OCI-LY7 (cell line): ENCODE measurements at regions not wholly inside any gene's neighbourhood (a gene's known extent, or its start where the extent isn't known, plus 50 kb on each side); places are given as distances from the start of the nearest gene placed in this dataset.

Experiments
- BruUV-seq: library from RNA; stranded (reverse); fragments of 400-500 nt; replicated peaks from 2 replicates; lab custom pipeline; 2021; lab: Mats Ljungman, UMichigan
- CTCF ChIA-PET: fragments of 300-600 bp; sonication (Branson Sonifier 250); formaldehyde crosslinking; loops from one replicate; lab custom pipeline; 2022; ENCODE audit warnings: antibody characterized with exemption; ENCODE audit not compliant: unreplicated experiment; lab: Charles Lee
- POLR2A ChIA-PET: fragments of 300-600 bp; sonication (Branson Sonifier 250); formaldehyde crosslinking; loops from one replicate; lab custom pipeline; 2022; ENCODE audit warnings: antibody characterized with exemption; lab: Charles Lee
- DNase-seq: peaks from one replicate; pipeline ENCODE4 v3.0.0-alpha.2; 2015; ENCODE audit warnings: low spot score
- H2AFZ ChIP-seq: fragments of 200-600 bp; sonication (generic), shearing (Covaris generic); 2 replicates; pipeline ENCODE4 v1.6.1; 2014; ENCODE audit warnings: mild to moderate bottlenecking, antibody characterized with exemption, low read length, moderate library complexity
- H3K27ac ChIP-seq: fragments of 200-600 bp; sonication (generic); 2 replicates; pipeline ENCODE4 v1.5.1; 2014; ENCODE audit warnings: mixed run types, low read depth, mild to moderate bottlenecking, moderate library complexity, low read length, inconsistent platforms; ENCODE audit not compliant: poor library complexity, severe bottlenecking
- H3K36me3 ChIP-seq: fragments of 200-600 bp; sonication (generic); 2 replicates; pipeline ENCODE4 v1.6.1; 2014; ENCODE audit warnings: mild to moderate bottlenecking, antibody characterized with exemption, low read length, moderate library complexity, mixed read lengths; ENCODE audit not compliant: insufficient read depth
- H3K4me1 ChIP-seq: fragments of 200-600 bp; sonication (generic); 2 replicates; pipeline ENCODE4 v1.5.1; 2014; ENCODE audit warnings: mild to moderate bottlenecking, low read length; ENCODE audit not compliant: insufficient read depth, poor library complexity, severe bottlenecking
- H3K4me2 ChIP-seq: fragments of 200-600 bp; sonication (generic); 2 replicates; pipeline ENCODE4 v1.6.1; 2014; ENCODE audit warnings: mild to moderate bottlenecking, low read length
- H3K4me3 ChIP-seq: fragments of 200-600 bp; sonication (generic); 2 replicates; pipeline ENCODE4 v1.5.1; 2014; ENCODE audit warnings: mild to moderate bottlenecking, low read depth, low read length; ENCODE audit not compliant: poor library complexity, severe bottlenecking
- H3K79me2 ChIP-seq: fragments of 200-600 bp; sonication (generic); 2 replicates; pipeline ENCODE4 v1.6.1; 2016; ENCODE audit warnings: low read depth, mild to moderate bottlenecking, low read length, moderate library complexity, mixed read lengths; ENCODE audit not compliant: insufficient read depth
- H3K9me2 ChIP-seq: fragments of 200-600 bp; sonication (generic); 2 replicates; pipeline ENCODE4 v1.6.1; 2016; ENCODE audit warnings: mild to moderate bottlenecking, low read length, mixed read lengths; ENCODE audit not compliant: insufficient read depth
- H3K9me3 ChIP-seq: fragments of 200-600 bp; sonication (generic); 2 replicates; pipeline ENCODE4 v1.6.1; 2014; ENCODE audit warnings: mild to moderate bottlenecking, mixed run types, low read length, mixed read lengths
- H4K20me1 ChIP-seq: fragments of 200-600 bp; sonication (generic); 2 replicates; pipeline ENCODE4 v1.6.1; 2014; ENCODE audit warnings: mild to moderate bottlenecking, antibody characterized with exemption, low read length, moderate library complexity, mixed read lengths; ENCODE audit not compliant: insufficient read depth
- EZH2phosphoT487 ChIP-seq: fragments of 200-600 bp; sonication (generic); IDR thresholded peaks from 2 replicates; pipeline ENCODE4 v1.6.1; 2018; ENCODE audit warnings: low read depth, borderline replicate concordance, mild to moderate bottlenecking, mixed run types, antibody characterized with exemption, low read length, moderate library complexity, mixed read lengths
- intact Hi-C: fragments of 100-400 bp; cut with micrococcal nuclease; formaldehyde crosslinking; loops from one replicate; pipeline ENCODE4 v1.10.0; 2022; ENCODE audit not compliant: unreplicated experiment
- TF ChIP-seq, protein P1 (sequence below): fragments of 200-600 bp; sonication (generic); conservative IDR thresholded peaks from 2 replicates; pipeline ENCODE4 v1.5.1; 2014; ENCODE audit warnings: mild to moderate bottlenecking, antibody characterized with exemption, low read length, moderate library complexity, mixed read lengths

DNA sequence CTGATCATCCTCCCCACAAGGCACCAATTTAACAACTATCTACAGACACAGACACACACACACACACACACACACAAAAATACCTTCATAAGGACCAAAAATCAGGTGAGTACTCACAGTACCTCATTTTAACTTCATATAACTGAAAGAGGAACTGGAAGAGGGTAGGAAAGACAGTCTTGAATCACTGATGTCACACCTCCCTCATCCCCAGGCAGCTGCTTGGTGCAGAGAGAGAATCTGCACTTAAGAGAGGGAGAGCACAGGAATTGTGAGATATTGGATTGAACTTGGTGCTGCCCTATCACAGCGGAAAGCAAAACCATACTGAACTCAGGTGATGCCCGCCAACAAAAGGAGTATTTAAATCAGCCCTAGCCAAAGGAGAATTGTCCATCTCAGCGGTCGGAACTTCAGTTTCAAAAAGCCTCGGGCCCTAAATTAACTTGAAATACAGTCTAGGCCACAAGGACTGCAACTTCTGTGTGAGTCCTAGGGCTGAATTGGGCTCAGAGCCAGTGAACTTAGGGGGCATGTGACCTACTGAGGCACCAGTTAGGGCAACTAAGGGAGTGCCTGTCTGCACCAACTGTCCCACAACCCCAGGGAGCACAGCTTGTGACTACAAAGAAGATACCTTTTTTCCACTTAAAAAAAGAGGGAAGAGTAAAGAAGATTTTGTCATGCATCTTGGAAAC is 211.1 kb downstream of the LRATD1 start:
- Histone ChIP-seq H3K9me3 (no peaks in the 10 kb centered on the region), H3K79me2 (no peaks in the 10 kb centered on the region), H3K4me2 (no peak overlapping the region), H3K36me3 (no peaks in the 10 kb centered on the region), H2AFZ (no peak overlapping the region), H3K4me1 (no peaks in the 10 kb centered on the region), H3K4me3 (no peak overlapping the region), H4K20me1 (no peaks in the 10 kb centered on the region), H3K27ac (no peak overlapping the region), H3K9me2 (no peaks in the 10 kb centered on the region)
- no TSS peak for BruUV-seq
- TF ChIP-seq EZH2phosphoT487: no peak
- TF ChIP-seq, protein P1, sequence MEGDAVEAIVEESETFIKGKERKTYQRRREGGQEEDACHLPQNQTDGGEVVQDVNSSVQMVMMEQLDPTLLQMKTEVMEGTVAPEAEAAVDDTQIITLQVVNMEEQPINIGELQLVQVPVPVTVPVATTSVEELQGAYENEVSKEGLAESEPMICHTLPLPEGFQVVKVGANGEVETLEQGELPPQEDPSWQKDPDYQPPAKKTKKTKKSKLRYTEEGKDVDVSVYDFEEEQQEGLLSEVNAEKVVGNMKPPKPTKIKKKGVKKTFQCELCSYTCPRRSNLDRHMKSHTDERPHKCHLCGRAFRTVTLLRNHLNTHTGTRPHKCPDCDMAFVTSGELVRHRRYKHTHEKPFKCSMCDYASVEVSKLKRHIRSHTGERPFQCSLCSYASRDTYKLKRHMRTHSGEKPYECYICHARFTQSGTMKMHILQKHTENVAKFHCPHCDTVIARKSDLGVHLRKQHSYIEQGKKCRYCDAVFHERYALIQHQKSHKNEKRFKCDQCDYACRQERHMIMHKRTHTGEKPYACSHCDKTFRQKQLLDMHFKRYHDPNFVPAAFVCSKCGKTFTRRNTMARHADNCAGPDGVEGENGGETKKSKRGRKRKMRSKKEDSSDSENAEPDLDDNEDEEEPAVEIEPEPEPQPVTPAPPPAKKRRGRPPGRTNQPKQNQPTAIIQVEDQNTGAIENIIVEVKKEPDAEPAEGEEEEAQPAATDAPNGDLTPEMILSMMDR: no peak
- CTCF ChIA-PET: no interaction called here
- POLR2A ChIA-PET: no interaction called here
- DNase-seq: no peak
- intact Hi-C loops: no loop called here

- no TSS peak for BruUV-seq
- CTCF ChIA-PET: no interaction called here
- no peak overlapping the region for H3K27ac ChIP-seq
Measured at GRCh38 chr2:14855751-14856150, 223.2 kb downstream of the LRATD1 start.

DNA sequence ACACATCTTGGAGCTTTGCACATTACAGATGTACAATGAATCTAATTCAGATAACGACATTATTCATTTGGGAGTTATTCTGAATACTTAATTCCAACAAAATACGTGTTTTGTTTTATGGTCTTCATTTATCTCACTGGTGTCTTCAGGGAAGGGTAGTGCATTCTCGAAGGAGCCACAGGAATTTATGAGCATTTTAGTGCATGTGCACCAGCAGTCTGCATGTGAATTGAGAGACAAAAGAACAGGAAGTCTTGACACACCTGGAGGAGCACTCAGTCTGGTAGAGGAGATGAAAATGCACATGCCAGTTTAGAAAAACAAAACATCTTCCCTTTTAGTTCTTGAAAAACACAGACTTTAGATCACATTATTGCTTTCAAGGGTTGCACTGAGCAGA is 228.7 kb downstream of the LRATD1 start:
- Histone ChIP-seq H3K9me2 (no peaks in the 10 kb centered on the region), H2AFZ (no peak overlapping the region), H3K36me3 (no peaks in the 10 kb centered on the region), H3K4me1 (no peaks in the 10 kb centered on the region), H3K4me2 (no peak overlapping the region), H3K9me3 (no peaks in the 10 kb centered on the region), H3K79me2 (no peaks in the 10 kb centered on the region), H3K27ac (no peak overlapping the region), H4K20me1 (no peaks in the 10 kb centered on the region), H3K4me3 (no peak overlapping the region)
- POLR2A ChIA-PET: no interaction called here
- CTCF ChIA-PET: no interaction called here
- DNase-seq: peak; percentile 4
- TF ChIP-seq, protein P1: no peak
- no peak for TF ChIP-seq EZH2phosphoT487
- no TSS peak for BruUV-seq
- intact Hi-C loops: no loop called here

More at GRCh38 chr2:14855751-14856150, 223.2 kb downstream of the LRATD1 start:
- Histone ChIP-seq H3K9me2 (no peaks in the 10 kb centered on the region), H2AFZ (no peak overlapping the region), H3K36me3 (no peaks in the 10 kb centered on the region), H4K20me1 (no peaks in the 10 kb centered on the region), H3K4me2 (no peak overlapping the region), H3K79me2 (no peaks in the 10 kb centered on the region), H3K4me1 (no peaks in the 10 kb centered on the region), H3K4me3 (no peak overlapping the region), H3K9me3 (no peaks in the 10 kb centered on the region)
- POLR2A ChIA-PET: no interaction called here
- intact Hi-C loops: no loop called here
- TF ChIP-seq, protein P1: no peak
- no peak for TF ChIP-seq EZH2phosphoT487
- no peak for DNase-seq
